SH-SY5Y (cell line): ENCODE measurements at regions not wholly inside any gene's neighbourhood (a gene's known extent, or its start where the extent isn't known, plus 50 kb on each side); places are given as distances from the start of the nearest gene placed in this dataset.

Experiments
- GATA2 ChIP-seq: IDR thresholded peaks from 2 replicates; pipeline ENCODE4 v1.6.1; 2011; ENCODE audit warnings: mild to moderate bottlenecking, low read depth, low read length
- GATA3 ChIP-seq: IDR thresholded peaks from 2 replicates; pipeline ENCODE4 v1.6.1; 2011; ENCODE audit warnings: low read depth, mild to moderate bottlenecking, low read length, moderate library complexity

DNA sequence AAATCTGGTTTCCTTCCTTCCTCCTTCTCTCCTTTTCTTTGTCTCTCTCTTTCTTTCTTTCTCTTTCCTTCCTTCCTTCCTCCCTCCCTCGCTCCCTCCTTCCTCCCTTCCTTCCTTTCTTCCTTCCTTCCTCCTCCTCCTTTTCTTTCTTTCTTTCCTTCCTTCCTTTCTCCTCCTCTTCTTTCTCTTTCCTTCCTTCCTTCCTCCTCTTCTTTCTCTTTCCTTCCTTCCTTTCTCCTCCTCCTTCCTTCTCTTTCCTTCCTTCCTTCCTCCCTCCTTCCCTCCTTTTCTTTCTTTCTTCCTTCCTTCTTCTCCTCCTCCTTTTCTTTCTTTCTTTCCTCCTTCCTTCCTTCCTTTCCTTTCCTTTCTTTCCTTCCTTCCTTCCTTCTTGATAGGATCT, 61.2 kb downstream of the VIP start:
- TF ChIP-seq GATA2: no peak
- no peak for TF ChIP-seq GATA3

DNA sequence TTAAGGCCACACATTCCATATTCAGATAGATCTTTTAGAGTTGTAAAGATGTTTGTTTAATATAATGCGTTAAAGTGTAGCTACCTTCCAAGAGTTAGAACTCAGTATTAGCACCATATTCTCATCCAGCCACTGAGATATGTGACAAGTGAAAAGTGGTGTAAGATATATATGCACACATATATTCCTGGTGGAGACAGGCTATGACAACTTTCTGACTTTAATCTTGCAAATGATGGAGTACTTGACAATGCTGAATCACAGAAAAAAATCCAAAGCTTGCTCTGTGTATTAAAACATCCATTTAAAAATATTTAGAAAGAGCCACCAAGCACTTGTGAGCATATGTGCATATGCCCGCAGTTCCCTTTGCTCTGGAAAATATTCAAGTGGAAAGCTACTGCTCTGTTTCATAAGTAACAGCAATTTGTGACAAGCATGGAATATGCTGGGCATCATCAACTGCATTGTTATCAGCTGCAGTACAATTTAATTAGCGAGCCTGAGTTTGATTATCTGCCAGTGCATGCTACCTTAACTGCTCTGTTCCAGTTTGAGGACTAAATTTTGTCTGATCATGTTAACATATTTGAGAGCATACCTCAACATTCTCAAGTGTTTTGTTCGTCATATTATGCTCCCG, 64.8 kb downstream of the VIP start:
- TF ChIP-seq GATA3 (peak; percentile 86), GATA2 (peak; percentile 94)

DNA sequence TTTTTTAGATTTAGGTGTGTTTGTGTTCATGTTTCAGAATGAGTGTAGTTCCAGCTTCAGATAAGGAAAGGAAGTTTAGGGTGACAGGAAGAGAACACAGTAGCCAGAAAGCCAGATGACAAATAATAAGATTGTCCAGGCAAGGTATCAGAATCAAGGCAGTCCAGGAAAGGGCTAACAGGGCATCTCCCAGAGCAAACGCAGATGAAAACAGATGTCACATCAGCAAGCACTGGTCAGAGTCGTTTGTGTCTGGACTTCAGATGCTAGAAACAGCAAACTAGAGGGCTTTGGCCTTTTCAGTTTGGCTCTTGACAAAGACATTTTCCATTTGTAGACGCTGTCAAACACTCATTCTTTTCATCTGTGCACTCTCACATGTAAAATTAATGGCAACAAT, 65.5 kb downstream of the VIP start:
- TF ChIP-seq GATA3: no peak
- TF ChIP-seq GATA2: peak; percentile 20; the same call in 1 of the 2 replicates

DNA sequence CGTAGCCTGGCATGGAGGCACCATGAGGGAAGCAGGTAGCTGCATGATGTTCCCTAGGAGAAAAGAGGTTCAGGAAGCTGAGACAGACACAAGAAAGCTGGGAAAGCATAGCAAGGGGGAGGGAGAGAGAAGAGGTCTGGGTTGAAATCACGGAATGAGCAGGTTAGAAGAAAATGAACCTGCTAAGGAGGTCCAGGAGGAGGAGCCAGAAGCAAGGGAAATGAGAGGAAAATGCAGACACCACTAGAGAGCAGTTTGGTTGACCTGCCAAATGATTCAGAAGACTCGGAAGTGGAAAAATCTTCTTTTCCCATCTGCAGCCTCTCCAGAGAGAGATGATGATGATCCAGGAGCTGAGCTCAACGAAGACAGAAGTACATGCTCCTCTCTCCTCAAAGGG, 70.9 kb downstream of the VIP start:
- no peak for TF ChIP-seq GATA2
- no peak for TF ChIP-seq GATA3

DNA sequence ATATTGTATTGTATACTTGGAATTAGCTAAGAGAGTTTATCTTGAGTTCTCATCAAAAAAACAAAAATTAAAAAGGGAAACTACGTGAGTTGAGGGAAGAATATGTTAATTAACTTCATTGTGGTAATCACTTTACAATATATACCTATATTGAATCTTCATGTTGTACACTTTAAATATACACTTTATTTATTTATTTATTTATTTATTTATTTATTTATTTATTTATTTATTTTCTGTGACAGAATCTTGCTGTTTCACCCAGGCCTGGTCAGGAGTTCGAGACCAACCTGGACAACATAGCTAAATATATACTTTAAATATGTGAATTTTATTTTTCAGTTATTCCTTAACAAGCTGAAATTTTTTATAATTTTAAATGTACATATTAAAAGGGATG, 74.1 kb downstream of the VIP start:
- TF ChIP-seq GATA3 (no peak), GATA2 (no peak)

DNA sequence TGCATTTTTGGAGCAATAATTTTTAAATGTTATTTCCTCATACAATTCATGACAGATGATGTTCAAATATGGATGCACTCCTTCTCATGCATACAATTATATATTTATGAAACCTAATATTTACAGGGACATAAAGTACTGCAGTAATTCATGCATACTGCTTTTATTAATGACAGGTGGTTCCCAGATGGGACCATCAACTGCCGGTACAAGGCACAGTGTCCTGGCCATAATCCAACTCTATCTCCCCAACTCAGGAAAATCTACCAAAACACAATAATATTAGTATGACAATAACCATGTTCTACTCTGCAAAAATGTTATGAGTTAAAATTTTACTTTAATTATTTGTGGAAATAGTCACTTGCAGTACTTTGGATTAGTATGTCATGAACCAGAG, 77.8 kb downstream of the VIP start:
- TF ChIP-seq GATA2 (no peak), GATA3 (0 out of 2 replicates have a peak, but pooled peaks have one; percentile 18)

DNA sequence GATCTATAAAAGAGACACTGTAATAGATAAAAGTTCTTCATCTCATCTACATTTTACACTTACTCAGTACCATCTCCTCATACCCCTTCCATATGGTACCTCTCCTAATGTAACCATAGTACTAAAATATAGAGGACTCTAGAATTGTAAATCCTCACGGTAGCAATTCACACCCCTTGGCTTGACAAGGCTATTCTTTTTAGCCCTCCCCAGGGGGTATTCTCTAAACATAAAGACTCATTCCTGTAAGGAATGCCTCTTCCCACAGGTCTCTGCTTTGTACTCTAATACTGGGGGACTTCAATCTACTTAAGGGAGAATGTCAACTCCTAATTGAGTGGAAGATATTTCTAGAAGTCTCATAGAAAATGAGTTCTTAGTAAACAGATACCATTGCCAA, 85.9 kb downstream of the VIP start:
- TF ChIP-seq GATA2 (no peak), GATA3 (no peak)

DNA sequence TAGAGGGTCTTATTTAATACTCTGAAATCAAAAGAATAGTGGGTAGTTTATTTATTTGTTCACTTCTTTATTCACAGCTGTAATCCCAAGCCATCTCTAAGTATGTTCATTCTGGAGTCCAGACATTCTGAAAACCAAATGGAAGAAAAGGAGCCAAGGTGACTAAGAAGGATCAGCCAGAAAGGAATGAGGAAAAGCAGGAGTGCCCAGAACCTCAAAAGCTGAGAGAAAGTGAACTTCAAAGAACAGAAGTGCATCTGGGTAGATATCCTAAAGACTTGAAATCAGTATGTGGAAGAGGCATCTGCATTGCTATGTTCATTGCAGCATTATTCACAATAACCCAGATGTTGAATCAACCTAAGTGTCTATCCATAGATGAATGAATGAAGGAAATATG, 94.8 kb downstream of the VIP start:
- TF ChIP-seq GATA3: no peak
- TF ChIP-seq GATA2: no peak

DNA sequence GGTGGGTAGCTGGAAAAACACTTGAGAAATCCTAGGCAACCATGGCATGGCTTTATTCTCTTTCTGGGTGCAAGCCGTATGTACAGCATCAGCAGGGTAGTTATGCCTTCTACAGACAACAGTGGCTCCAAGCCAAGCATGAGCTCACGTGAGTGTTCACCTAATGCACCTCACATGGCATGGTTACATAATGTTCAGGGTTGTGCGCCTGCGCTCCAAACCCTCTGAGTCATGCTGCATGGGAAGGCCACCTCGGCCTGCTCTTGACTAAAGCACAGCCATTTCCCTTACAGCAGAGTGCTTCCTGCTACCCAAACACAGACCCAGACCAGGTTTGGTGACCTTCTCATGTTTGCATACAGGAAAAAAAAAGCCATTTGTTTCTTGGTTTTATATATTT, 96.2 kb downstream of the VIP start:
- TF ChIP-seq GATA2 (no peak), GATA3 (no peak)

DNA sequence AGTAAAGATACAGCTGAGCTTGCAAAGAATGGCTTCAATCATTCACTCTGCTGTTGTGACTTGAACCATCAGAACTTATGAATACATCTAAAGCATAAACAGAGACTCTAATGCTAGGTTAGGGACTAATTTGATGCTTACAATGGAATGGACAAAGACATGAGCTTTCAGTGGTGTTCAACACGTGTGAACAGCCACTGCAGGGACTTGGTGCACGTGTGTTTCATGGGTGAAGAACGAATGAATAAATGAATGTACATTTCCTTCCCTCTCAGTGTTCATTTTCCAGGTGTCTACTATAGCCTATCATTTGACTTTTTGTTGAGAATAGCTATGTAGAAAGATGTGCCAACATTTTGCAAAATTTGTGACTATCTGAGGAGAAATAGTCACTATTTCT, 98.3 kb downstream of the VIP start:
- TF ChIP-seq GATA2: no peak
- TF ChIP-seq GATA3: no peak

DNA sequence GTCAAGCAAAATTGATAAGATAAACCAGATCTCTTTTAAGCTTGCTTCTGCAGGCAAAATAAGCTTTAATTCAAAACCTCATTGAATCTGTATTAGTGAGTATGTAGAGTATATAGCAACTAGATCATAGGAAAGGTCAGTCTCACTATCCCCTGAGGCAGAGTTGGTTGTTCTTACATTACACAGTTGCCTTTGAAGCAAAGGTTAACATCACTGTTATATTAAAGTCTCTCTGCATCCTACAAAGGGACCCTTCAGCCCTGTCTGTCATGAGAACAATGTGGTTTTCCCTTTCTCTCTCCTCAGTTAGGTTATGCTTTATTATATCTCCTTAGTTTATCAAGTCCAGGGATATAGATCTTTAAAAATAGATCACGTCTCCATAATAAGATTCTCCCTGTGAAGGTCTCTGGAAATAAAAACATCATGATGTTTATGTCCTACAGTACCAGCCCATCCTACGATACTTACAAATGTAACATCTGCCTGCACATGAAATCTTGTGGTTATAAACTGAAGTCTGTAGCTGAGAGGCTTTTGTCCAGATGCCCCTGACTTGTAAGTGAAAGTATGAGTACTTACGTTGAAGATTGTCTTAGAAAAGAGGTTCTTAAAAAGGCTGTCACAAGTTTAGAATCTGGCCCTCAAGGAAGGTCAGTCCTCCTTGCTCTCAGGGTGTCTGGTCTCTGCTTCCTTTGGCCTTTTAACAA, 103.6 kb downstream of the VIP start:
- no peak for TF ChIP-seq GATA2
- no peak for TF ChIP-seq GATA3

DNA sequence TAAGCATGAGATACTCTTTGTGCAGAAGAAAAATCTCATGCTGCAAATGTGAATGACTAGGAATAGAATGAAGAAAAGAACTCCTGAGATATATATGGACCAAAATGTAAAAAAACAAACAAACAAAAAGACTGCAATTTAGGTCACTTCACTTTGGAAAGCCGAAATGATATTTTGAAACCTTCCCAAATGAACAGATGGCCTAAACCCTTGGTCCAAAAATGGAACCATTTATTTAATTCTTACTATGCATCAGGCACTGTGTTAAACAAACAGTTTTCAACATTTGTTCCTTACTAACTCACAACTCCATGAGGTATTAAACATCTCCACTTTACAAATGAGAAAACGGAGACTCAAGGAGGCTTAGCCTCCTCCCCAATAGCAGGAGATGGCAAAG, 107.5 kb downstream of the VIP start:
- TF ChIP-seq GATA2 (no peak), GATA3 (no peak)

DNA sequence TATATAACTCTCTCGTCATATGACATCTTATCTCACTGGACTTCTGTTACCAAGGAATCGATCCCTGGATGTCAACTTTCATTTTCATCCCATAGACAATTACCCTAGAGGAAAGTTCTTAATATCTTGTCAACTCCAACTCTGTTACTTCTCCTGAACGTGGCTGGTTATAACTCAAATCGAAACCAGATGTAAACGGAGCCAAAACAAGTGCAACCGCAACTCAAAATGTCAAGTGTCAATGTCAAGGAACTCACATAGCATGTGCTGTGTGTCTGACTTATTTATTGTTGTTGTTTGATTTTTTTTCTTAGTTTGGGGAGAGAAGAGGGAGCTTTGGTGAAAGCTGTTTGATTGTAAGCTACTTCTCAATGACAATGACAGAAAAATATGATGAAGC, 108.6 kb downstream of the VIP start:
- no peak for TF ChIP-seq GATA3

DNA sequence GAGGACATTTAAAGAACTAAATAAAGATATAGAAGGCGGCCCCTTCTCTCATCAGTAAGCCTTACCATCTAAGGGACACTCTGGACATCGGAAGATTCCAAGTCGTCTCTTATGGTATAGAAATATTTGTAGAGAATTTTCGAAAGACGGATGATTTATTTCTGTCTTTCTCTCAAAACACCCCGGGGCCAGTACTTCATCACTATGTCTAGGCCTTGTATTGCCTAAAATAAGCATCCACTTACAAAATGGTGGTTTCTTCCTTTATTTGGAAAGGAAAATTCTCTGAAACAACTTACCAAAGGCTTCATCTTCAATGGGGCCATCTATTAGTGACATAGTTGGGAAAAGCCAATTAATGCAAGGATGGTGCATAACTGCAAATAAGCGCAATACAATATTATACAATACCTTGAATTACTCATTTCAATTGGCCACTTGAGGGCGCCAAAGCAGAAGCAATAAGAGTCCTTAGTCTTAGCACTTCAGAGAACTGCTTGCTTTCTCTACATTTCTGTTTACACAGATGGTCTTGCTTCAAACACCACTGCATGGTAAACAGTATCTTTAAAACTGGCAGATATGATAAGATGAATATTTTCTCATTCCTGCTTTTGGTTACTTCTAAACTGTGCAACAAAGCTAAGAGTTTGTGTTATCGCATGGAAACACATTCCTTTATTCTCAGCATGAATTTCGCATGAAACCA, 113.2 kb downstream of the VIP start:
- TF ChIP-seq GATA3 (no peak), GATA2 (no peak)

DNA sequence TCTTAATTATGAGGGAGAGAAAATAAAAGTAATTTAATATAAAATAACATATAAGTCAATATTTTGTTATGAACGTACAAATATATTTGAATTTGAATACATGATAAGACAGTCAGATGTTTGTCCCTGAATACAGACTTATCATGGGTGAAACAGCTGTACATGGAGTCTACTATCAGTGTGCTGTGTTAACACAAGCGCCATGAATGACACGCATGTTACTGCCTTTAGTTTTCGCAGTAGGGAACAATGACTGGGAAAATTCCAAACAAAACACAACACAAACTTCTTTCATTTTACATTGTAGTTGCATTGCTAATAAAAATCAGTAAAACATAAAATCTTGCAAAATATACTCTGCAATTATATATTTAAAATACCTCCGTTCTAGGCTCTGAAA, 108.6 kb downstream of the FBXO5 start:
- no peak for TF ChIP-seq GATA3
- TF ChIP-seq GATA2: no peak
